Type B pancreatic cell (in vitro differentiated cells): ENCODE measurements at regions not wholly inside any gene's neighbourhood (a gene's known extent, or its start where the extent isn't known, plus 50 kb on each side); places are given as distances from the start of the nearest gene placed in this dataset.

Source experiments
- DNase-seq: peaks from one replicate; pipeline ENCODE4 v3.0.0; 2021; ENCODE audit warnings: mixed read lengths; ENCODE audit not compliant: unreplicated experiment; ENCODE audit errors: extremely low spot score
- H3K27ac Mint-ChIP-seq: 2 replicates; pipeline ENCODE4 v1.8.0; 2021; ENCODE audit warnings: mild to moderate bottlenecking, mixed read lengths
- H3K27me3 Mint-ChIP-seq: 2 replicates; pipeline ENCODE4 v1.8.0; 2021; ENCODE audit warnings: mixed read lengths
- H3K36me3 Mint-ChIP-seq: 2 replicates; pipeline ENCODE4 v1.8.0; 2021; ENCODE audit warnings: mixed read lengths
- H3K4me1 Mint-ChIP-seq: one replicate; pipeline ENCODE4 v1.8.0; 2021; ENCODE audit warnings: mixed read lengths; ENCODE audit not compliant: unreplicated experiment
- H3K4me3 Mint-ChIP-seq: 2 replicates; pipeline ENCODE4 v1.8.0; 2021; ENCODE audit warnings: mild to moderate bottlenecking, mixed read lengths
- H3K9me3 Mint-ChIP-seq: 2 replicates; pipeline ENCODE4 v1.8.0; 2021; ENCODE audit warnings: mixed read lengths
- CTCF ChIP-seq: fragments of 200-600 bp; sonication (generic); conservative IDR thresholded peaks from 2 replicates; pipeline ENCODE4 v1.5.0; 2021; ENCODE audit warnings: antibody characterized with exemption, mild to moderate bottlenecking

- Mint-ChIP-seq H3K27me3 (no peaks in the 10 kb centered on the region), H3K9me3 (peaks cover 2% of the 10 kb centered on the region), H3K4me1 (no peaks in the 10 kb centered on the region), H3K4me3 (no peak overlapping the region), H3K36me3 (no peaks in the 10 kb centered on the region), H3K27ac (no peak overlapping the region)
- no peak for DNase-seq
- TF ChIP-seq CTCF: no peak
Observed at GRCh38 chr4:187839765-187840164, 155.8 kb upstream of the ZFP42 start.

DNA sequence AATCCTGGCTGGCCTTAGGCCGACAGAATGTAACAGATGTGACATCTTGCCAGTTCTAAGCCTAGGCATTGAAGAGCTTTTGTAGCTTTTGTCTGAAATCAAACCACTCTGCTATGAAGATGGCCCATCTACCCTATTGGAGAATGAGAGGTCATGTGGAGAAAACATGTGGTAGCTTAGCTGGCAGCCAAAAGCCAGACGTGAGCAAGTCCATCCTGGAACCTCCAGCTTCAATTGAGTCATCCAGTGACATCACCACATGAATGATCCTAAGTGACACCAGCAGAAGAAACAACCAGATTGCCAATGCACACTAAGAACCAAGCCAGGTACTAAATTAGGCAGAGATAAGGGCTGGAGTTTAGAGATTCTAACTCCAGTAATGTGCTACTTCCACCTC, 154.8 kb upstream of the ZFP42 start:
- no peak for TF ChIP-seq CTCF
- DNase-seq: no peak
- Mint-ChIP-seq H3K27me3 (no peaks in the 10 kb centered on the region), H3K36me3 (no peaks in the 10 kb centered on the region), H3K9me3 (peaks cover 4% of the 10 kb centered on the region), H3K4me1 (no peaks in the 10 kb centered on the region), H3K4me3 (no peak overlapping the region), H3K27ac (no peak overlapping the region)

GRCh38 chr4:187849556-187850225, 145.9 kb upstream of the ZFP42 start:
- no peak for TF ChIP-seq CTCF
- Mint-ChIP-seq H3K4me1 (no peaks in the 10 kb centered on the region), H3K4me3 (no peak overlapping the region), H3K36me3 (no peaks in the 10 kb centered on the region), H3K27ac (no peak overlapping the region), H3K9me3 (peaks cover 7% of the 10 kb centered on the region), H3K27me3 (no peaks in the 10 kb centered on the region)
- DNase-seq: no peak

DNA sequence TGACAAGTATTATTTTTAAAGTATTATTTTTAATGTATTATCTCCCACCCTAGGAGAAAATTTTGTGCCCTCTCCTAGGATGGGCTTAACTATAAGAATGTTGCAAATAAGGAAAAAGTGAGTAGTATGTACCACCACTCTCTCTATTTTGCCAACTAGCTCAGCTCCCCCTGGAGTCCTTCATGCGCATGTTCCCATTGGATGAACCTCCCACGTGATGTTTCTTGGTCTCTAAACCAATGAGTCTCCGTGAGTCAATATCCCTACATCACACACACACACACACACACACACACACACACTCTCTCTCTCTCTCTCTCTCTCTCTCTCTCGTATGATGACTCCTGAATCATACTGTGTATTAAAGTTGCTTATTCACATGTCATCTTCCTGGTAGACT, 129.7 kb upstream of the ZFP42 start:
- Mint-ChIP-seq H3K9me3 (no peaks in the 10 kb centered on the region), H3K36me3 (no peaks in the 10 kb centered on the region), H3K4me1 (no peaks in the 10 kb centered on the region), H3K4me3 (no peak overlapping the region), H3K27ac (no peak overlapping the region), H3K27me3 (no peaks in the 10 kb centered on the region)
- TF ChIP-seq CTCF: no peak
- DNase-seq: no peak

DNA sequence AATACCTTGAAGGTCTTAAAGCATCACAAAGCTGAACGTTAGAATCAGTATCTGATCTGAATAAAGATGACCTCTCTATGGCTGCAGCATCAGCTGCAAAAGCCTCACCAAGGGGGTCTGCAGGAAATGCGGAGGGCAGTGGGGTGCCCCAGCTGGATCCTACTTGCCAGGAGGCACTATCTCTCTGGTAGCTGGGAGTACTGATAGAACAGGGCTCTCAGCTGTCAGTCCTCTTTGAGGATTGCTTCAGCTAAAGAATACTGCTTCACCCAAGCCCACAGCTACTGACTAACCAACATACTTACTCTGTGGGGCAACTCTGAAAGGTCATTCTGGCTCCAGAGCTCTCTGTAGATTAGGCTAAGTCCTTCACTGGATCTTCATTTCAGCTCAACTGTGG, 112.5 kb upstream of the ZFP42 start:
- H3K27me3 Mint-ChIP-seq: no peaks in the 10 kb centered on the region
- H3K4me1 Mint-ChIP-seq: peaks cover 2% of the 10 kb centered on the region
- H3K9me3 Mint-ChIP-seq: no peaks in the 10 kb centered on the region
- TF ChIP-seq CTCF: no peak
- no peaks in the 10 kb centered on the region for H3K36me3 Mint-ChIP-seq
- DNase-seq: no peak
- no peak overlapping the region for H3K4me3 Mint-ChIP-seq
- no peak overlapping the region for H3K27ac Mint-ChIP-seq
